IMR-90 (cell line): ENCODE measurements at regions not wholly inside any gene's neighbourhood (a gene's known extent, or its start where the extent isn't known, plus 50 kb on each side); places are given as distances from the start of the nearest gene placed in this dataset.

ENCODE experiments used
- ATAC-seq: fragments of 200-7000 bp; cut with Tn5 transposase; 2 replicates; pipeline ENCODE4 v1.9.1; 2020; ENCODE audit warnings: low read depth, mild to moderate bottlenecking, moderate library complexity
- BruUV-seq: library from RNA; stranded (reverse); fragments of 400-500 nt; replicated peaks from 2 replicates; lab custom pipeline; 2021; lab: Mats Ljungman, UMichigan
- CTCF ChIA-PET: fragments of 300-600 bp; formaldehyde crosslinking; extraction: SDS; loops from one replicate; lab custom pipeline; 2021; ENCODE audit warnings: antibody characterized with exemption; lab: Yijun Ruan, JAX
- POLR2A ChIA-PET: fragments of 300-600 bp; sonication (Branson Sonifier 250); formaldehyde crosslinking; loops from one replicate; lab custom pipeline; 2022; ENCODE audit warnings: antibody characterized with exemption; ENCODE audit not compliant: unreplicated experiment; lab: Charles Lee
- DNase-seq: peaks from one replicate; pipeline ENCODE4 v3.0.0; 2013
- H2AFZ ChIP-seq: replicated peaks from 2 replicates; pipeline ENCODE3; 2013; ENCODE audit warnings: low read length, mild to moderate bottlenecking; ENCODE audit not compliant: poor library complexity
- H2AK5ac ChIP-seq: 2 replicates; pipeline ENCODE4 v1.6.1; 2013; ENCODE audit warnings: low read depth, low read length, inconsistent platforms
- H2AK9ac ChIP-seq: replicated peaks from 2 replicates; pipeline ENCODE3; 2013; ENCODE audit warnings: mild to moderate bottlenecking, low read depth, low read length, moderate library complexity; ENCODE audit not compliant: poor library complexity
- H2BK120ac ChIP-seq: 2 replicates; pipeline ENCODE4 v1.6.1; 2013; ENCODE audit warnings: low read depth, low read length, inconsistent platforms
- H2BK15ac ChIP-seq: 3 replicates; pipeline ENCODE4 v1.6.1; 2013; ENCODE audit warnings: low read depth, low read length, inconsistent platforms
- H2BK20ac ChIP-seq: 2 replicates; pipeline ENCODE4 v1.6.1; 2013; ENCODE audit warnings: low read depth, mild to moderate bottlenecking, inconsistent platforms, low read length, moderate library complexity
- H2BK5ac ChIP-seq: 2 replicates; pipeline ENCODE4 v1.6.1; 2013; ENCODE audit warnings: mild to moderate bottlenecking, low read depth, low read length, inconsistent platforms; ENCODE audit not compliant: poor library complexity, severe bottlenecking
- H3K14ac ChIP-seq: replicated peaks from 2 replicates; pipeline ENCODE4 v1.6.1; 2013; ENCODE audit warnings: low read depth, low read length, inconsistent platforms
- H3K18ac ChIP-seq: 2 replicates; pipeline ENCODE4 v1.6.1; 2013; ENCODE audit warnings: low read depth, low read length, control low read depth
- H3K23ac ChIP-seq: 2 replicates; pipeline ENCODE4 v1.6.1; 2013; ENCODE audit warnings: low read depth, low read length, inconsistent platforms
- H3K27ac ChIP-seq: 2 replicates; pipeline ENCODE4 v1.5.1; 2013; ENCODE audit warnings: mild to moderate bottlenecking, control low read depth, low read length; ENCODE audit not compliant: insufficient read depth
- H3K27me3 ChIP-seq: 2 replicates; pipeline ENCODE4 v1.6.1; 2013; ENCODE audit warnings: low read length; ENCODE audit not compliant: control insufficient read depth, insufficient read depth
- H3K36me3 ChIP-seq: 2 replicates; pipeline ENCODE4 v1.6.1; 2013; ENCODE audit warnings: low read length, mixed read lengths; ENCODE audit not compliant: control insufficient read depth, insufficient read depth
- H3K4ac ChIP-seq: 2 replicates; pipeline ENCODE4 v1.6.1; 2013; ENCODE audit warnings: low read depth, low read length, inconsistent platforms
- H3K4me1 ChIP-seq: 2 replicates; pipeline ENCODE4 v1.6.1; 2013; ENCODE audit warnings: low read length, mixed read lengths; ENCODE audit not compliant: control insufficient read depth, insufficient read depth
- H3K4me2 ChIP-seq: 2 replicates; pipeline ENCODE4 v1.6.1; 2013; ENCODE audit warnings: low read depth, mild to moderate bottlenecking, control low read depth, low read length, moderate library complexity
- H3K4me3 ChIP-seq: 2 replicates; pipeline ENCODE4 v1.5.1; 2013; ENCODE audit warnings: low read depth, mild to moderate bottlenecking, control low read depth, low read length, moderate library complexity; ENCODE audit not compliant: insufficient read depth
- H3K56ac ChIP-seq: 2 replicates; pipeline ENCODE4 v1.6.1; 2013; ENCODE audit warnings: low read length, inconsistent platforms; ENCODE audit not compliant: insufficient read depth; ENCODE audit errors: extremely low read depth
- H3K79me1 ChIP-seq, 2 experiments: 2 replicates each; pipeline ENCODE4 v1.6.1; 2013; ENCODE audit warnings: low read length in 2 of 2, inconsistent platforms in 1 of 2, low read depth in 1 of 2
- H3K9ac ChIP-seq: 2 replicates; pipeline ENCODE4 v1.6.1; 2013; ENCODE audit warnings: low read depth, low read length, control low read depth
- H3K9me1 ChIP-seq: 2 replicates; pipeline ENCODE4 v1.6.1; 2013; ENCODE audit warnings: low read length, inconsistent platforms; ENCODE audit not compliant: insufficient read depth
- H3K9me3 ChIP-seq: 2 replicates; pipeline ENCODE4 v1.6.1; 2013; ENCODE audit warnings: low read length; ENCODE audit not compliant: control insufficient read depth, insufficient read depth
- H4K20me1 ChIP-seq: 2 replicates; pipeline ENCODE4 v1.6.1; 2013; ENCODE audit warnings: low read length, inconsistent platforms; ENCODE audit not compliant: insufficient read depth
- H4K5ac ChIP-seq: 2 replicates; pipeline ENCODE4 v1.6.1; 2013; ENCODE audit warnings: mild to moderate bottlenecking, low read depth, low read length, control low read depth
- H4K8ac ChIP-seq, 2 experiments: 2 replicates each; pipeline ENCODE4 v1.6.1; 2013; ENCODE audit warnings: low read depth in 2 of 2, low read length in 2 of 2, control low read depth in 1 of 2, inconsistent platforms in 1 of 2
- H4K91ac ChIP-seq: 2 replicates; pipeline ENCODE4 v1.6.1; 2013; ENCODE audit warnings: low read depth, low read length, inconsistent platforms; ENCODE audit not compliant: insufficient read depth
- CHD1 ChIP-seq: IDR thresholded peaks from 2 replicates; pipeline ENCODE4 v1.6.1; 2012; ENCODE audit warnings: low read depth, low read length, improper control_type of control experiment
- MXI1 ChIP-seq: IDR thresholded peaks from 2 replicates; pipeline ENCODE4 v1.6.1; 2012; ENCODE audit warnings: low read depth, mild to moderate bottlenecking, low read length, moderate library complexity, borderline replicate concordance
- POLR2A ChIP-seq: IDR thresholded peaks from 2 replicates; pipeline ENCODE4 v1.6.1; 2012; ENCODE audit warnings: mild to moderate bottlenecking, low read depth, low read length
- WGBS, 2 experiments: methylation state at CpG; one replicate each; pipeline versions ENCODE4 v1.1.5 to v1.1.7; 2013; ENCODE audit warnings: missing lambda C conversion rate in 2 of 2; ENCODE audit not compliant: insufficient read length in 1 of 2; ENCODE audit errors: extremely low coverage in 2 of 2; 5-methylcytosine and 5-hydroxymethylcytosine counted together
- dilution Hi-C: fragments of 300-500 bp; cut with HindIII; formaldehyde crosslinking; loops from one replicate; pipeline ENCODE4 v1.14.3; 2018; ENCODE audit warnings: low sequenced_read_pairs; ENCODE audit not compliant: unreplicated experiment
- in situ Hi-C: fragments of 300-500 bp; cut with MboI; formaldehyde crosslinking; loops from 3 replicates; pipeline ENCODE4 v1.14.3; 2019; ENCODE audit warnings: low sequenced_read_pairs, inconsistent platforms, mixed read lengths
- intact Hi-C: fragments of 100-400 bp; cut with micrococcal nuclease; formaldehyde crosslinking; loops from 2 replicates; pipeline ENCODE4 v1.10.0; 2022

DNA sequence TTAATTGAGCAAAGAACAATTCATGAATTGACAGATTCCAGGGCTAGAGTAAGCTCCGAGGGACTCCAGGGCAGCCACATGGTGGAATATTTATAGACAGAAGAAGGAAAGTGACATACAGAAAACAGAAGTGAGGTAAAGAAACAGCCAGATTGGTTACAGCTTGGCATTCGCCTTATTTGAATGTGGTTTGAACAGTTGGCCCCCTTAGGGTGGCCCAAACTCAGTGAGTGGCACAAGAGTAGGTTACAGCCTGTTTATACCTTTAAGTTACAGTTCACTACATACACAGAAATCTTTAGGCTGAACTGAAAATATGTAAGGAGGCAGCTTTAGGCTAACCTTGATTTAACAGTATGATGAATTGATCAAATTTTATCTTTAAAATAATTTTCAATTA is 174.5 kb upstream of the CNOT2 start:
- H3K4me3 ChIP-seq: no peak overlapping the region
- no peak overlapping the region for H2AFZ ChIP-seq
- H3K36me3 ChIP-seq: no peaks in the 10 kb centered on the region
- H3K9ac ChIP-seq: no peak overlapping the region
- no peak overlapping the region for H2BK120ac ChIP-seq
- H3K27ac ChIP-seq: no peak overlapping the region
- no peaks in the 10 kb centered on the region for H3K9me1 ChIP-seq
- no peak overlapping the region for H3K4ac ChIP-seq
- no peaks in the 10 kb centered on the region for H3K79me1 ChIP-seq
- TF ChIP-seq POLR2A (no peak), MXI1 (no peak), CHD1 (no peak)
- H3K18ac ChIP-seq: no peak overlapping the region
- ChIA-PET CTCF (no interaction called here), POLR2A (no interaction called here)
- no peak overlapping the region for H3K56ac ChIP-seq
- WGBS, 2 experiments: 100% methylated on average over 1 of the region's 2 CpGs; no CpG with 5 or more reads in 1 of the 2 experiments
- no peaks in the 10 kb centered on the region for H4K20me1 ChIP-seq
- no peak overlapping the region for H2BK5ac ChIP-seq
- DNase-seq (no peak), ATAC-seq (no peak)
- no TSS peak for BruUV-seq
- H4K5ac ChIP-seq: no peak overlapping the region
- H2BK20ac ChIP-seq: no peak overlapping the region
- no peak overlapping the region for H2AK5ac ChIP-seq
- H3K27me3 ChIP-seq: no peaks in the 10 kb centered on the region
- no peak overlapping the region for H3K14ac ChIP-seq
- H3K4me1 ChIP-seq: no peaks in the 10 kb centered on the region
- no peak overlapping the region for H3K23ac ChIP-seq
- H3K4me2 ChIP-seq: no peak overlapping the region
- intact Hi-C loops (no loop called here), dilution Hi-C loops (no loop called here), in situ Hi-C loops (no loop called here)
- H4K8ac ChIP-seq: no peak overlapping the region
- H2BK15ac ChIP-seq: no peak overlapping the region
- no peak overlapping the region for H4K91ac ChIP-seq
- no peak overlapping the region for H2AK9ac ChIP-seq
- no peaks in the 10 kb centered on the region for H3K9me3 ChIP-seq
